B cell (primary cell): ENCODE measurements at regions not wholly inside any gene's neighbourhood (a gene's known extent, or its start where the extent isn't known, plus 50 kb on each side); places are given as distances from the start of the nearest gene placed in this dataset.

Source experiments
- CTCF ChIP-seq: fragments of 200-600 bp; IDR thresholded peaks from one replicate; pipeline ENCODE4 v1.8.0; 2022; ENCODE audit warnings: antibody characterized with exemption, mild to moderate bottlenecking
- EZH2 ChIP-seq: IDR thresholded peaks from 2 replicates; pipeline ENCODE4 v1.6.1; 2012; ENCODE audit warnings: borderline replicate concordance, low read depth, mild to moderate bottlenecking, moderate library complexity, low read length; ENCODE audit not compliant: insufficient read depth, poor library complexity, severe bottlenecking

DNA sequence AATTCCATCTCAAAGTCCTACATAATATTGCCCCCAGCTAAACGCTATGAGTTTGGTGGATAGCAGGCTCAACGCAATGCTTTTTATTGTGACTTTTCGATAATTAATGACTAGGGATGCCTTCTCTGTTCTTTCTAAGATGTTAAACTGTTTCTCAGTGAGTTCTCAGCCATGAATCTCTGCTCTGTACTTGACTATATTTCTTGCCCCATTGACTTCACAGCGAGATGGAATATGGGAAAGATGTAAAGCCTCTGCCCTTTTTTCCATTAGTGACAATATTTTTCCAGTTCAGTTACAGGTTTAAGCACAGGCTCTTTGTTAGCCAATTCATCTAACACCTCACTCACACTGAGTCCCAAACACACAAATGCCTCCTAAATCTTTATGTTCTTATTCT lies 1022.0 kb downstream of the ADGRL3 start:
- TF ChIP-seq CTCF = no peak
- no peak for TF ChIP-seq EZH2
